Esophagus (tissue), 2 donors: ENCODE measurements at regions not wholly inside any gene's neighbourhood (a gene's known extent, or its start where the extent isn't known, plus 50 kb on each side); places are given as distances from the start of the nearest gene placed in this dataset.
"Not testable (repeated sequence)": the region's sequence is repeated elsewhere in the genome, so short reads cannot be mapped to it uniquely, and the experiment has no call there.

Source experiments
- H3K27ac ChIP-seq, 2 donors: one replicate each; pipeline ENCODE4 v1.5.1; 2013; ENCODE audit warnings: low read depth in 2 of 2, mild to moderate bottlenecking in 2 of 2, inconsistent platforms in 1 of 2, low read length in 1 of 2, moderate library complexity in 1 of 2
- H3K27me3 ChIP-seq, 2 donors: one replicate each; pipeline ENCODE4 v1.6.1; 2013; ENCODE audit warnings: low read length in 2 of 2, control low read depth in 1 of 2, mild to moderate bottlenecking in 1 of 2; ENCODE audit not compliant: insufficient read depth in 2 of 2, control insufficient read depth in 1 of 2
- H3K36me3 ChIP-seq, 2 donors: one replicate each; pipeline ENCODE4 v1.6.1; 2013; ENCODE audit warnings: low read length in 1 of 2; ENCODE audit not compliant: control insufficient read depth in 2 of 2, insufficient read depth in 2 of 2
- H3K4me1 ChIP-seq, 2 donors: one replicate each; pipeline ENCODE4 v1.6.1; 2013; ENCODE audit warnings: low read length in 1 of 2; ENCODE audit not compliant: control insufficient read depth in 2 of 2, insufficient read depth in 2 of 2
- H3K4me3 ChIP-seq, 2 donors: one replicate each; pipeline ENCODE4 v1.5.1; 2013; ENCODE audit warnings: low read length in 2 of 2, mild to moderate bottlenecking in 2 of 2, low read depth in 1 of 2, moderate library complexity in 1 of 2
- H3K9me3 ChIP-seq, 2 donors: one replicate each; pipeline ENCODE4 v1.6.1; 2013; ENCODE audit warnings: mild to moderate bottlenecking in 2 of 2, low read depth in 1 of 2, low read length in 1 of 2, moderate library complexity in 1 of 2; ENCODE audit not compliant: control insufficient read depth in 2 of 2, insufficient read depth in 1 of 2
- WGBS, 2 donors: extraction: QIAGEN DNeasy Blood & Tissue Kit; methylation state at CpG; one replicate each; pipeline ENCODE4 v1.1.7; 2013; 5-methylcytosine and 5-hydroxymethylcytosine counted together
- donor health status: healthy with polysubstance abuse.
- donor health status: Bipolar disorder and iron deficiency.

- H3K4me1 ChIP-seq = no peaks in the 10 kb centered on the region
- H3K36me3 ChIP-seq = no peaks in the 10 kb centered on the region
- no peaks in the 10 kb centered on the region for H3K27me3 ChIP-seq
- H3K9me3 ChIP-seq = no peaks in the 10 kb centered on the region
- no peak overlapping the region for H3K27ac ChIP-seq
- no peak overlapping the region for H3K4me3 ChIP-seq
- WGBS, 2 donors = 67 to 78% methylated on average over 1 of the region's 1 CpG
Measured at GRCh38 chr14:38948171-38948570, 154.9 kb downstream of the SEC23A start.

GRCh38 chr14:38947343-38947742 is 155.7 kb downstream of the SEC23A start:
- Histone ChIP-seq H3K9me3 (no peaks in the 10 kb centered on the region), H3K4me1 (no peaks in the 10 kb centered on the region), H3K27ac (no peak overlapping the region), H3K4me3 (no peak overlapping the region), H3K27me3 (no peaks in the 10 kb centered on the region), H3K36me3 (no peaks in the 10 kb centered on the region)
- WGBS, 2 donors = 71 to 98% methylated on average over 1 of the region's 1 CpG

DNA sequence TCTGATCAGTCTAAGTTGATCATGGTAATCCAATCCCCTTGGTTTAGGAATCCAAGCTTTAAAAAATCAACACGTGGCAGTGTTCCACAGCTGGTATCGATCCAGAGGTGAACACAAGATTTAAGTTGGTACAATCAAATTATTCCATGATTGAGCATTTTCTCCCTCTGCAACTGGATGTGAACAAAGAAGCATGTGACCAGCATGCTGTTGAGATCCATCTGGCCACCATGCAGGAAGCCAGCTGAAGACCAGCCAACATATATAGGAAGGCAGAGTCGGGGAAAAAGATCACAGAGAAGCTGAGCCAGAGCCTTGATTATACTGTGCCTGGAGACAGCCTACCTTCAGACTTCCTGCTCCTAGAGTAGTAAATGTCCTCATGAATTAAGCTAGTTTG is 158.3 kb downstream of the SEC23A start:
- Histone ChIP-seq H3K36me3 (no peaks in the 10 kb centered on the region), H3K27me3 (no peaks in the 10 kb centered on the region), H3K4me1 (no peaks in the 10 kb centered on the region), H3K27ac (no peak overlapping the region), H3K9me3 (no peaks in the 10 kb centered on the region), H3K4me3 (no peak overlapping the region)
- 56 to 66% methylated on average over 3 of the region's 3 CpGs for WGBS, 2 donors

GRCh38 chr14:38941488-38941887 is 161.5 kb downstream of the SEC23A start:
- no peak overlapping the region for H3K4me3 ChIP-seq
- H3K27ac ChIP-seq = no peak overlapping the region
- no peaks in the 10 kb centered on the region for H3K27me3 ChIP-seq
- H3K4me1 ChIP-seq = no peaks in the 10 kb centered on the region
- no peaks in the 10 kb centered on the region for H3K9me3 ChIP-seq
- H3K36me3 ChIP-seq = no peaks in the 10 kb centered on the region
- 71 to 76% methylated on average over 4 of the region's 4 CpGs for WGBS, 2 donors

- H3K27ac ChIP-seq, H3K4me3 ChIP-seq, H3K9me3 ChIP-seq, H3K27me3 ChIP-seq, H3K36me3 ChIP-seq, H3K4me1 ChIP-seq: not testable (repeated sequence)
- 80 to 88% methylated on average over 3 of the region's 3 CpGs for WGBS, 2 donors
Measured at GRCh38 chr14:38932653-38933000, 170.4 kb downstream of the SEC23A start.

DNA sequence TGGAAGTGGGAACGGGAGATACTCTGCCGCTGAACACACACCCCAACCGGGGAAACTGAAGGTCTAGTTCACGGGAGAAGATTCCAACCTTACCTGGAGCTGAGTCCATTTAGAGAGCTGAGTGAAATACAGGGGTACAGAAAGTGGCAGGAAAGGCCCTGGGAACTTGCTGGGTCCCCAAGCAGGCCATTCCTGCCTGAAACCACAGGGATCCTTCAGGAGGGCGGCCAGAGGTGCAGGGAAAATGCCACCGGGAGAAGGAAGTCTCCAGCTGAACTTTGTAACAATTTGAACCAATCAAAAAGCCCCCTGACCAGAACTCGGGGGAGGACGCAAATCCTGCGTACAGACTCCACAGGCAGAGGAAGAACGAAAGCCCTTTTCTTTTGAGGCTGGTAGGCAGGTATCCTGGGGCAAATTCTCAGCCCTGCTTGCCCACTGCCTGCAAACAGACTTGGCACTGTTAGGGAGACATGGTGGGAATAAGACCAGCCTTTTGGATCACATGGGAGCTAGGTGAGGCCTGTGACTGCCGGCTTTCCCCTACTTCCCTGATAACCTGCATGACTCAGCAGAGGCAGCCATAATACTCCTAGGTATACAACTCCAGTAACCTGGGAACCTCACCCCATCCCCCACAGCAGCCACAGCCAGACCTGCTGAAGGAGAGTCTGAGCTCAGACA is 170.9 kb downstream of the SEC23A start:
- no peaks in the 10 kb centered on the region for H3K27me3 ChIP-seq
- no peaks in the 10 kb centered on the region for H3K36me3 ChIP-seq
- no peaks in the 10 kb centered on the region for H3K4me1 ChIP-seq
- no peaks in the 10 kb centered on the region for H3K9me3 ChIP-seq
- H3K4me3 ChIP-seq = no peak overlapping the region
- no peak overlapping the region for H3K27ac ChIP-seq
- 89 to 91% methylated on average over 11 of the region's 11 CpGs for WGBS, 2 donors

- Histone ChIP-seq H3K4me3 (no peak overlapping the region), H3K36me3 (no peaks in the 10 kb centered on the region), H3K4me1 (no peaks in the 10 kb centered on the region), H3K27me3 (no peaks in the 10 kb centered on the region), H3K27ac (no peak overlapping the region), H3K9me3 (no peaks in the 10 kb centered on the region)
- WGBS, 2 donors = 81 to 82% methylated on average over 1 of the region's 1 CpG
Measured at GRCh38 chr14:38930898-38931297, 172.1 kb downstream of the SEC23A start.

DNA sequence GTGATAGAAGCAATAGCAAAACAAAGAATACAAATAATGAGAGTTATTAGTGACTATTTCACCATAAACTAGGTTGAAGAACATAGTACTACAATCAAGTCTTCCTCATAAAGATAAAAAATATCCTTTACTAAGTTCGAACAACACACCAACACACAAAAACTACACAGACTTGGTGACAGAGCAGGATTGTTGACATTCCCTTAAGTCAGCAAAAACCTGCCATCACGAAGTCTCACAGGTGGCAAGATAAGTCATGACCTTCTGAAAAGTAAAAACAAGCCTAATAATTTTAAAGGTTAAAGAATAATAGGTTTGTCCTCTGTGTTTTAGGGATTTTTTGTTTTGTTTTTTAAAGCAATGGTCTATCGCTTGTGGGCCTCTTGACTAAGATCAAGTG is 173.0 kb downstream of the SEC23A start:
- Histone ChIP-seq H3K4me3 (no peak overlapping the region), H3K4me1 (no peaks in the 10 kb centered on the region), H3K27me3 (no peaks in the 10 kb centered on the region), H3K36me3 (no peaks in the 10 kb centered on the region), H3K27ac (no peak overlapping the region), H3K9me3 (no peaks in the 10 kb centered on the region)
- 67 to 72% methylated on average over 3 of the region's 3 CpGs for WGBS, 2 donors

- no peak overlapping the region for H3K27ac ChIP-seq
- no peaks in the 10 kb centered on the region for H3K36me3 ChIP-seq
- no peak overlapping the region for H3K4me3 ChIP-seq
- no peaks in the 10 kb centered on the region for H3K9me3 ChIP-seq
- H3K27me3 ChIP-seq = no peaks in the 10 kb centered on the region
- H3K4me1 ChIP-seq = no peaks in the 10 kb centered on the region
Measured at GRCh38 chr14:38929416-38929815, 173.6 kb downstream of the SEC23A start.

DNA sequence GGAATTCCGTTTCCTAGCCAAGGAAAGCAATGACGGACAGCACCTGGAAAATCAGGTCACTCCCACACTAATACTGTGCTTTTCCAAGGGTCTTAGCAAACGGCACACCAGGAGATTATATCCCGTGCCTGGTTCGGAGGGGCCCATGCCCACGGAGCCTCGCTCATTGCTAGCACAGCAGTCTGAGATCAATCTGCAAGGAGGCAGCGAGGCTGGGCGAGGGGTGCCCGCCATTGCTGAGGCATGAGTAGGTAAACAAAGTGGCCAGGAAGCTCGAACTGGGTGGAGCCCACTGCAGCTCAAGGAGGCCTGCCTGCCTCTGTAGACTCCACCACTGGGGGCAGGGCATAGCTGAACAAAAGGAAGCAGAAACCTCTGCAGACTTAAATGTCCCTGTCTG is 181.1 kb downstream of the SEC23A start:
- H3K27me3 ChIP-seq, H3K4me3 ChIP-seq, H3K9me3 ChIP-seq, H3K27ac ChIP-seq, H3K36me3 ChIP-seq, H3K4me1 ChIP-seq: not testable (repeated sequence)
- WGBS, 2 donors = 92 to 95% methylated on average over 11 of the region's 11 CpGs
